Endothelial cell of umbilical vein (primary cell): ENCODE measurements at regions not wholly inside any gene's neighbourhood (a gene's known extent, or its start where the extent isn't known, plus 50 kb on each side); places are given as distances from the start of the nearest gene placed in this dataset.

Experiments
- BruUV-seq: library from RNA; stranded (reverse); fragments of 400-500 nt; replicated peaks from 2 replicates; lab custom pipeline; 2021; lab: Mats Ljungman, UMichigan
- CTCF ChIA-PET: fragments of 300-600, 350-600 bp; sonication (Branson Sonifier 250); formaldehyde crosslinking; loops from one replicate; lab custom pipeline; 2021; ENCODE audit warnings: antibody characterized with exemption, inconsistent platforms; lab: Charles Lee
- POLR2A ChIA-PET: fragments of 300-600, 350-600 bp; sonication (Branson Sonifier 250); formaldehyde crosslinking; loops from one replicate; lab custom pipeline; 2021; ENCODE audit warnings: antibody characterized with exemption, inconsistent platforms; lab: Charles Lee
- DNase-seq: peaks from one replicate; pipeline ENCODE4 v3.0.0-alpha.2; 2011; ENCODE audit warnings: low read depth, low spot score
- FAIRE-seq: peaks from 2 replicates; lab custom pipeline; 2011; peaks lifted over from hg19 to GRCh38; lab: Jason Lieb, UNC
- H2AFZ ChIP-seq: 2 replicates; pipeline ENCODE4 v1.6.0; 2012; ENCODE audit warnings: low read depth, low read length, control low read depth, inconsistent platforms
- H3K27ac ChIP-seq: 2 replicates; pipeline ENCODE4 v1.5.1; 2011; ENCODE audit warnings: low read depth, mild to moderate bottlenecking, control low read depth, low read length, moderate library complexity; ENCODE audit not compliant: insufficient read depth
- H3K27me3 ChIP-seq, 2 experiments: 2 replicates each; pipeline versions ENCODE4 v1.6.0 to v1.6.1; 2011; ENCODE audit warnings: low read length in 2 of 2, mixed read lengths in 1 of 2; ENCODE audit not compliant: control insufficient read depth in 2 of 2, insufficient read depth in 2 of 2
- H3K36me3 ChIP-seq, 2 experiments: 2 replicates in 1 of 2; 3 replicates in 1 of 2; pipeline ENCODE4 v1.5.1; 2011; ENCODE audit warnings: low read length in 2 of 2, mild to moderate bottlenecking in 1 of 2, moderate library complexity in 1 of 2; ENCODE audit not compliant: control insufficient read depth in 2 of 2, insufficient read depth in 2 of 2; ENCODE audit errors: extremely low read depth in 1 of 2
- H3K4me1 ChIP-seq: 3 replicates; pipeline ENCODE4 v1.5.1; 2011; ENCODE audit warnings: mild to moderate bottlenecking, low read length; ENCODE audit not compliant: control insufficient read depth, insufficient read depth; ENCODE audit errors: extremely low read depth
- H3K4me2 ChIP-seq: 2 replicates; pipeline ENCODE4 v1.6.1; 2011; ENCODE audit warnings: low read length, control low read depth, mixed read lengths; ENCODE audit not compliant: insufficient read depth
- H3K4me3 ChIP-seq, 3 experiments: fragments of 200-600 bp in 1 of 3; sonication (generic), shearing (Covaris generic) in 1 of 3; replicated peaks in 1 of 3; 2 replicates each; pipeline ENCODE4 v1.5.1; 2011 to 2016; ENCODE audit warnings: control low read depth in 3 of 3, low read length in 3 of 3, mild to moderate bottlenecking in 2 of 3, inconsistent platforms in 1 of 3, low read depth in 1 of 3, moderate library complexity in 1 of 3; ENCODE audit not compliant: insufficient read depth in 1 of 3
- H3K79me2 ChIP-seq: 2 replicates; pipeline ENCODE4 v1.6.0; 2012; ENCODE audit warnings: low read length, inconsistent platforms; ENCODE audit not compliant: control insufficient read depth, insufficient read depth
- H3K9ac ChIP-seq: replicated peaks from 2 replicates; pipeline ENCODE3; 2011; ENCODE audit warnings: low read length, control low read depth; ENCODE audit not compliant: insufficient read depth; ENCODE audit errors: extremely low read depth
- H3K9me1 ChIP-seq: replicated peaks from 3 replicates; pipeline ENCODE4 v1.6.0; 2011; ENCODE audit warnings: mild to moderate bottlenecking, low read length; ENCODE audit not compliant: control insufficient read depth, insufficient read depth; ENCODE audit errors: extremely low read depth
- H3K9me3 ChIP-seq: replicated peaks from 2 replicates; pipeline ENCODE4 v1.5.1; 2012; ENCODE audit warnings: low read length, inconsistent platforms; ENCODE audit not compliant: control insufficient read depth, insufficient read depth
- H4K20me1 ChIP-seq: replicated peaks from 2 replicates; pipeline ENCODE3; 2011; ENCODE audit warnings: mild to moderate bottlenecking, low read length; ENCODE audit not compliant: control insufficient read depth, insufficient read depth; ENCODE audit errors: extremely low read depth
- CTCF ChIP-seq, 2 donors: IDR thresholded peaks; 1 replicate in 1 of 2; 2 replicates in 1 of 2; pipeline ENCODE4 v1.5.1; 2011; ENCODE audit warnings: low read length in 2 of 2, mild to moderate bottlenecking in 2 of 2, moderate library complexity in 2 of 2, control low read depth in 1 of 2, inconsistent platforms in 1 of 2, low read depth in 1 of 2; ENCODE audit not compliant: insufficient read depth in 1 of 2; ENCODE audit errors: extremely low read depth in 1 of 2
- EZH2 ChIP-seq: IDR thresholded peaks from 2 replicates; pipeline ENCODE4 v1.6.1; 2012; ENCODE audit warnings: borderline replicate concordance, low read depth, mild to moderate bottlenecking, moderate library complexity, low read length, inconsistent platforms; ENCODE audit not compliant: severe bottlenecking
- FOS ChIP-seq: IDR thresholded peaks from 2 replicates; pipeline ENCODE4 v1.6.1; 2011; ENCODE audit warnings: mild to moderate bottlenecking, low read length, moderate library complexity, borderline replicate concordance; ENCODE audit not compliant: insufficient read depth
- GATA2 ChIP-seq: IDR thresholded peaks from 2 replicates; pipeline ENCODE4 v1.7.0; 2011; ENCODE audit warnings: low read depth, mild to moderate bottlenecking, moderate library complexity, mixed read lengths, low read length; ENCODE audit not compliant: insufficient read length, insufficient read depth
- JUN ChIP-seq: IDR thresholded peaks from 2 replicates; pipeline ENCODE4 v1.6.1; 2011; ENCODE audit warnings: borderline replicate concordance, low read depth; ENCODE audit not compliant: insufficient read length, insufficient read depth
- MAX ChIP-seq: IDR thresholded peaks from 2 replicates; pipeline ENCODE4 v1.6.1; 2011; ENCODE audit not compliant: insufficient read depth, insufficient read length
- MYC ChIP-seq: IDR thresholded peaks from one replicate; pipeline ENCODE4 v1.6.1; 2011; ENCODE audit warnings: mild to moderate bottlenecking, low read depth, low read length
- POLR2A ChIP-seq: IDR thresholded peaks from 2 replicates; pipeline ENCODE4 v1.6.1; 2012; ENCODE audit warnings: low read depth, mild to moderate bottlenecking, control low read depth, low read length
- POLR2AphosphoS5 ChIP-seq: IDR thresholded peaks from 2 replicates; pipeline ENCODE4 v1.6.1; 2012; ENCODE audit warnings: low read depth, mild to moderate bottlenecking, control low read depth, low read length, moderate library complexity; ENCODE audit not compliant: insufficient read depth
- dilution Hi-C: fragments of 300-500 bp; cut with MboI; formaldehyde crosslinking; loops from one replicate; pipeline ENCODE4 v1.15.0; 2019; ENCODE audit warnings: low sequenced_read_pairs; ENCODE audit not compliant: extremely low pct_ligation_motif_present
- intact Hi-C: fragments of 100-400 bp; cut with micrococcal nuclease; formaldehyde crosslinking; loops from one replicate; pipeline ENCODE4 v1.10.0; 2022

- ChIA-PET POLR2A (no interaction called here), CTCF (interaction anchor here (1.1 to 1.2 kb wide), 3 partner anchors 8 to 188 kb away, joined by 3 read pairs; no protein-coding TSS in a partner anchor)
- H4K20me1 ChIP-seq = no peaks in the 10 kb centered on the region
- H3K27ac ChIP-seq = no peak overlapping the region
- dilution Hi-C loops (no loop called here), intact Hi-C loops (no loop called here)
- H3K79me2 ChIP-seq = no peaks in the 10 kb centered on the region
- no peak overlapping the region for H3K4me3 ChIP-seq
- TF ChIP-seq MYC = no peak
- no peak for TF ChIP-seq POLR2AphosphoS5
- no peak for TF ChIP-seq FOS
- no peak for TF ChIP-seq GATA2
- TF ChIP-seq MAX = no peak
- no peak for TF ChIP-seq POLR2A
- TF ChIP-seq JUN = no peak
- TF ChIP-seq CTCF (IDR thresholded peaks at IDR 0.05; ENCODE audit: extremely low read depth in 1 of 2, insufficient read depth in 1 of 2, low read depth in 1 of 2, low read length in 2 of 2) = no peak
- TF ChIP-seq EZH2 = no peak
- peaks cover 3% of the 10 kb centered on the region in 2 experiments for H3K27me3 ChIP-seq
- H3K36me3 ChIP-seq = no peaks in the 10 kb centered on the region
- H2AFZ ChIP-seq = no peak overlapping the region
- FAIRE-seq (no peak), DNase-seq (no peak)
- no peaks in the 10 kb centered on the region for H3K9me1 ChIP-seq
- H3K4me1 ChIP-seq = no peaks in the 10 kb centered on the region
- BruUV-seq = no TSS peak
- H3K9me3 ChIP-seq = no peaks in the 10 kb centered on the region
- no peak overlapping the region for H3K9ac ChIP-seq
- no peak overlapping the region for H3K4me2 ChIP-seq
Measured at GRCh38 chr13:50162567-50162966, 147.3 kb downstream of the KCNRG start.
